HG03196 (cell line): ENCODE measurements at regions not wholly inside any gene's neighbourhood (a gene's known extent, or its start where the extent isn't known, plus 50 kb on each side); places are given as distances from the start of the nearest gene placed in this dataset.

Experiments
- ATAC-seq: cut with Tn5 transposase; IDR thresholded peaks from one replicate; pipeline ENCODE4 v1.9.1; 2021; ENCODE audit not compliant: unreplicated experiment

DNA sequence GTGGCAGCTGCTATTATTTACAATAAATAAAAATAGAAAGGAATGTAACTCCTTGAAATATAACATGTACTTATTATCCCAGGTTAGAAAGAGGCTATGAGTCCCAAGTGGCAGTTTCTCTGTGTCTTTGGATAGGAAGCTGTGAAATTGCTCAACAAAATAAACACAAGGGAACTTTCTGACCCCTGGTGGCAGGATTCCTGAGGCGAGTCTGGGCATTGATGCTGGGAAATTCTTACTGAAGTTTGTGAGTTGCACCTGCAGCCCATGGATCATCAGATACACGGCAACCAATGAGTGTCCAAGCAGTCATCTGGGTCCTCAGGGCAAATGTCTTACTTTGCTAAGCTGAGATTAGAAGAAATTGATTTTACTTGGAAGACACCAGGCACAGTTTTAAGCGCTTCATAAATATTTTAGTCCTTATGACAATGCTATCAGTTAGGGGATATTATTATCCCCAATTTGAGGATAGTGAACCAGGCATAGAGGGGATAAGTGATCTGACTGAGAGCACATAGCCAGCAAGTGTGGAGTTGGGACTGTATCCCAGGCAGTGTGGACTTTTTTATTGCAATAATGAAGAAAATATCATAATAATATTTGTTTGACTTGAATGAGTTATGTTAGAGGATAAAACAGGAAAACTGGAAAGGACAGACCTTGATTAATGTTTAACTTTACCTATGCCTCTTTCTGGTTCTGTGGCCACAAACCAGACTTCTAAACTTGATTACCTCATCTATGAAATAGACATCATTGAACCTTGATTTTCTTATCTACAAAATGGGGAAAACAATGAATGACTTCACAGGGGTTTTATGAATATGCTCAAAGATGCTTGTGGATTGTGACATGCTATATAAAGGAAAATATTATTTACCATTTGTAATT lies 265.5 kb upstream of the ADAMTSL1 start:
- ATAC-seq = no peak

DNA sequence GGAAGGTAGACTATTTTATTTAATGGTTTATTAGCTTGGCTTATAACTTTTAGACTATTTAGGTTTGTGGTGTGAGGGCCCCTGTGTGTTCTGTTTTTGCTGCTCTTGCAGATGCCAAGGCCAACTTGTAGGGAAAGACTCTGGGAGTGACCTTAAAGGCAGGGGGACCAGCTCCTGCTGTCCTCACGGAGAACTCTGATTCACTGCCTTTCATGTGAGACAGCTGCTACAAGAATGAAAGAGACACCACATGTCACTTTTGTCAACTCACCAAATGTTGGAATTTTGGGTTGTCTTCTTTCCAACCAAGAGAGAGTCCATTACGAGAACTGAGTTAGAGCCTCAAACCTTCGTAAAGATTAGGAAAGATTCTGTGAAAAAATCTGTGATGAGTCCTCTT lies 258.3 kb upstream of the ADAMTSL1 start:
- no peak for ATAC-seq

DNA sequence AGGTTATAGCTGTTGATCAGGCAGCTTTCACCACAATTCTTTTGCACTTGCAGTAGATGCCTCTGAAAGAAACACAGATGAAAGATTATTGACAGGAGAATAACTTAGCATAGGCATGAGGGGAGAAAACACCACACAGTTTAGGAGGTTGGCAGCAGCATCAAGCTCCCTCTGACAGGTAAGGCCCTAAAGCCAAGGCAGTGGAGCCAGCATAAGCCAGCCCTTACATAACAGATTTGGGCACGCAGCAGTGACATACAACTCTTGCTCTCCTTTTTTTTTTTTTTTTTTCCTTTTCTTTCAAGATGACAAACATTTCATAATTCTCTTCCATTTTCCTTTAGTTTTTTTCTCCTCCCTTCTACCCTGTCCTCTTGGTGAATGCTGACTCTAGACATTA lies 257.6 kb upstream of the ADAMTSL1 start:
- ATAC-seq = no peak

DNA sequence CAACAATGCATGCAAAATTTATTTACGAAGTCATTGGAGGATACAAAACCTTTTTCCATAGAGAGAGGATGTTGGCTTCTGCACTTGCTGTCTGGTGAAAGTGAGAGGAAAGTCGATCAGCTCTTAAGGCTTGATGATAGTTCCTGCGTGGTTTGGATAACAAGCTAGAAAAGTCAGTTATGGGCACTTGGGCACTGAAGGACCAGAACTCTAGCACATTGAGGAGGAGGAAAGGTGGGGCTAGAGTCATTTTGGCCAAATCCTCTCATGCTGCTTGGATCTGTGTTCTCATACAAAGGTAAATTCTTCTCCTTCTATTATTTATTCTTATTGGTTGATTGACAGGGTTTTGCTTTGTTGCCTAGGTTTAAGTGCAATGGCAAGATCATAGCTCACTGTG lies 245.9 kb upstream of the ADAMTSL1 start:
- no peak for ATAC-seq

DNA sequence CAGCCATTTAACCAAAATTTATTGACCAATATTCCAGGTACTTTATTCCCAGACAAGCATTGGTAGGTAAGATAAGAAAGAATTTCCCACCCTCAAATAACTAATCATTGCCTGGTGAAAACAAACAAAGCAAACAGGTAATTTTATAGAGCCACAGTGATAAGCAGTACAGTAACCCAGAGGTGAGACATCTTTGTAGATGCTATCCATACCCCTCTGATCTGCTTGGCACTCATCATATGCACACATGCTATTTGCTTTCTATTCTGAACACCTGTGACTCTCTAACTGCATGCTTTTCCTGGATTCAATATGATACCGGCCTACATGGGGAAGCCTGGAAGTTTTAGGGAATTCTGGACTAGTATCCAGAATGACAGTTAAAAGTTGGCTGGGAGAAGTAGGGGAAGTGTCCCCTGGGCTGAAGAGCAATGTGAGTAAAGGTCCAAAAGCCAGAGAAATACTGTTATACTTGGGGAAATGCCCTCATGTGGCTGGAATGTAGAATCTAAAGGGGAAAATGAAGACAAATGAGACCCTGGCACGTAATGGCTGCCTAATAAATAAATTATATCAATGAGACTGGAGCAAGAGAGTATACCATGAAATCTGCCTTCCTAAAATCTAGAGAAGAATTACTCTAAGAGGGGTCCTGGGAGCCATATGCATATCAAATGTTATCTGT lies 243.8 kb upstream of the ADAMTSL1 start:
- no peak for ATAC-seq

DNA sequence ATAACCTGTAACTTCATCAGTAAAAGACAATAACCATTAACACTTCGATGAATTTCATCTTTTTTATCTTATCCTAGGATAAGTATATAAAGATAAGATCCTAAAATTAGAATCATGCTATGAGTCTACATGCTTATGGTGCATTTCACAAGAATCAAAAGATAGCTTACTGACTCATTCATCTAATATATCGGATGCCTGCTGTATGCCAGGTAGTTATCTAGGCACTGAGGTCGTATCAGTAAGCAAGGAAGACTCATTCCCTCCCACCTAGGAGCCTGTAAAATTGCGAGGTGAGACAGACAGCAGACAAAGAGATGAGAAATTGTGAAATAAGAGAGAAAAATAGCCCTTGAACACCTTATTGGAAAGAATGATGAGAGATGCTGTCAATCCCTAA lies 240.6 kb upstream of the ADAMTSL1 start:
- no peak for ATAC-seq

DNA sequence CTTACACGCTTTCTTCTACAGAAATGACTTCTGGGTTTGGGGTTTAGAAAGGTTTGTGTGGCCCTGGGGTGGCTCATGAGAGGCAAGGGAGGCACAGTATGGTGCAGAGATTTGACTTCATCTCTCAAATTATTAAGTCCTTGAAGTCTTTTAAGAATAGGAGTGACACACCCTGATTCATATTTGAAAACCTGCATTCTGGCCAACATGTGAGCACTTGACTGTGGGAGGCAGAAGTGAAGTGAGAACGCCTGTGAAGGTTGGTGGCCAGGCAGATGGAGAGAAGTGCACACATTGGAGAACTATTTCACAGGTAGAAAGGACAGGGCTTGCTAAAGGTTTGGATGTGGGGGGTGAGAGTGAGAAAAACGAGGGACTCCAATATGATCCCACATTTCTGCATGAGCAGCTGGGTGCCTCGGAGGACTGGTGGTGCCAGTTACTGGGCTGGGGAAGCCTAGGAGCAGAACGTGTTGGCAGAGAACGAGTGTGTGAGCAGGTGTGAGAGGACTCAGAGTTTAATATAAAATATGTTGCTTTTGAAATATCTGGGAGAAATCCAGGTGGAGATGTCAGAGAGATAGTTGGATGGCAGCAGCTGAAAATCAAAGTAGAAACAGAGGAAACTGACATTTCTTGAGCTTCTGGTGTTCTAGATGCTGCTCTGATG lies 240.0 kb upstream of the ADAMTSL1 start:
- no peak for ATAC-seq

DNA sequence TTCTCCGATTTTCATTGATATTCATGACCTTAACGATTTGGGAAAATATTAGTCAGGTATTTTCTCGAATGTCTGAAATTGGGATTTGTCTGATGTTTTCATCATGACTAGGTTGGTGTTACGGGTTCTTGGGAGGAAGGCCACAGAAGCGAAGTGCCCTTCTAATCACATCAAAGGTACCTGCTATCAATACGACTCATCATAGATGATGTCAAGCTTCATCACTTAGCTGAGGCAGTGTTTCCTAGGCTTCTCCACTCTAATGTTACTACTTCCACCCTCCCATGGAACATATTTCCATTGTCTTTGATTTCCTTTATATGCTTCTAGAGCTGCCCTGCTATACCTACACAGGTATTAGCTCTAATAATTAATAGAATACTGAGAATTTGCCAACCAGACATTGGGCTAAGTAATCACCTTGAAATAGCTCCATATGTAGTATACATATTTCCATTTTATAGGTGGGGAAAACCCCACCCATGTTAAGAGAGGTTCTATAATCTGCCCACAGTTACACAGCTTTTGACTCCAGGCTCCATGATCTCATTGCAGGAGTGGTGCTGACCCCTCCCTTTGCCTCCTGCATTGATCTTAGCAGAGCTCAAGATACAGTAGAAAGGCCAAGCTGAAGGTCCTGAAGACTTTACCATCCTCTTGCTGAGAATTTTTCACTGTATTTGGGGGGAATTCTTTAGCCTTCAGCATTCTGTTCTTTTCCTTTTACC lies 238.6 kb upstream of the ADAMTSL1 start:
- no peak for ATAC-seq

DNA sequence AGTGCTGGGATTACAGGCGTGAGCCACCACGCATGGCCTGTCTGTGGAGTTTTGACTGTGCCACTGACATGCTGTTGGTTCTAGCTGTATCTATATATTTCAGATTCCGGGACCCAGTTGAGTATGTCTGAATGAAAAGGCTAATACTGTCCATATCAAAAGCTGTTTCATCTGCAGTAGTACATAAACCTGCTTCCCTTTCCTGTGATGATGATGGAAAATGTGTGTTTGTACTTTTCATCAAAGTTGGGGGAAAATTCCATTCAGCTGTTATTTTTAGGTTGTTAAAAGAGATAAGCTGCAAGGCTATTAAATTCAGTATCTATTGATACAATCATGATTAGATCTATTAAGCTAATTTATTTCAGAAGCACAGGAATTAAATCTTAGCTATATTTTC lies 237.6 kb upstream of the ADAMTSL1 start:
- no peak for ATAC-seq

DNA sequence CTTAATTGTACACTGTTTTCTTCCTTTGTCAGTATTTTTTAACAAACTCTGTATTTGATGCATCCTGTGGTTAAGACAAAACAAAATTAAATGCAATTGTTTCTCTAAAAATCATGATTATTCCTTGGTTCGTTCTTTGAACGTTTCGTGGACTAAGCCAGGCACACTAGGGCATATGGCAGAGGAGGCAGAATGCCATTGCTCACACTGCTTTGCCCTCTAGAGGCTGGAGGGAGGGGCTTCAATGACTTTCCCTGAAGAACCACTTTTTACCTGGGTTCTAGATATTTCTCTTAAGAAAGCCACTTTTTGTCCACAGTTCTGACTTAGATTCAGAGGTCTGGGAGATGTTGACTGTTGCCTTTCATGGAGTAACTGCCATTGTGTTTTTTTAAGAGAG lies 236.2 kb upstream of the ADAMTSL1 start:
- no peak for ATAC-seq

DNA sequence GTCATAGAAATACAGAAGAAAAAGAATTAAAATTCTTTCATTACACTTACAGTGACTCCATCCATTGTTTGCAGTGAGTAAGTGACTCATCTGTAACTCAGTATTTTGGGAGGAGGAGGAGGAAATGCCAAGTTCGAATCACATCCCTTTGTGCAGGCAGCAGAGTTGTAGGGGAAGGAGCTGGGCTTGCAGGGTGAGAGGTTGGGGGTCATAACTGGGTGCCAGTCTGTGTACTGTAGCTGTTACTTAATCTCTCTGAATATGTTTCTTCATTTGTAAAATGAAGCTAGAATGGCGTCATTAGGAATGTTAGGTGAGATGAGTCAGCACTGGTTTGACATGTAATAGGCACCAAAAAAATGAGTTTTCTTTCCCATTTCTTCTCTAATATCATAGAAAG lies 235.7 kb upstream of the ADAMTSL1 start:
- no peak for ATAC-seq

DNA sequence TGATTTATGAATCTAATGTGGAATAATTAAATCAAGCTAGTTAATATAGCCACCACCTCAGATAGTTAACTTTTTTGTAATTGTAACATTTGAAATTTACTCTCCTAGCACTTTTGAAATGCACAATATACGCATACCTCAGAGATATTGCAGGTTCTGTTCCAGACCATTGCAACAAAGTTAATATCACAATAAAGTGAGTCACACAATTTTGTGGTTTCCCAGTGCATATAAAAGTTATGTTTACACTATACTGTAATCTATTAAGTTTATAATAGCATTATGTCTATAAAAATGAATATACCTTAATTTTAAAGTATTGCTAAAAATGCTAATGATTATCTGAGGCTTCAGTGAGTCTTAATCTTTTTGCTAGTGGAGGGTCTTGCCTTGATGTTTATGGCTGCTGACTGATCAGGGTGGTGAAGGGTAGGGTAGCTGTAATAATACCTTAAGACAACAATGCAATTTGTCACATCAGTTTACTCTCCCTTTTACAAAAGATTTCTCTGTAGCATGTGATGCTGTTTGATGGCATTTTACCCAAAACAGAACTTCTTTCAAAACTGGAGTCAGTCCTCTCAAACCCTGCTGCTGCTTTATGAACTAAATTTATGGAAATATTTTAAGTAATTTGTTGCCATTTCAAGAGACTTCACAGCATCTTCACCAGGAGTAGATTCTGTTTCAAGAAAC lies 235.1 kb upstream of the ADAMTSL1 start:
- no peak for ATAC-seq

DNA sequence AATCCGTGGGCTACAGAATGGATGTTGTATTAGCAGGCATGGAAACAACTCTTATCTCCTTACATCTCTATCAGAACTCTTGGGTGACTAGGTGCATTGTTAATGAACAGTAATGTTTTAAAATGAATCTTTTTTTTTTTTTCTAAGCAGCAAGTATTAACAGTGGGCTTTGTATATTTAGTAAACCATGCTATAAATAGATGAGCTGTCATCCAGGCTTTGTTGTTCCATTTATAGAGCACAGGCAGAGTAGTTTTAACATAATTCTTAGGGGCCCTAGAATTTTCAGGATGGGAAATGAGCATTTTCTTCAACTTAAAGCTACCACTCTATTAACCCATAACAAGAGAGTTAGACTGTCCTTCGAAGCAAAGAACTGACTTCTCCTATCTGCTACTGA lies 233.7 kb upstream of the ADAMTSL1 start:
- ATAC-seq = no peak

DNA sequence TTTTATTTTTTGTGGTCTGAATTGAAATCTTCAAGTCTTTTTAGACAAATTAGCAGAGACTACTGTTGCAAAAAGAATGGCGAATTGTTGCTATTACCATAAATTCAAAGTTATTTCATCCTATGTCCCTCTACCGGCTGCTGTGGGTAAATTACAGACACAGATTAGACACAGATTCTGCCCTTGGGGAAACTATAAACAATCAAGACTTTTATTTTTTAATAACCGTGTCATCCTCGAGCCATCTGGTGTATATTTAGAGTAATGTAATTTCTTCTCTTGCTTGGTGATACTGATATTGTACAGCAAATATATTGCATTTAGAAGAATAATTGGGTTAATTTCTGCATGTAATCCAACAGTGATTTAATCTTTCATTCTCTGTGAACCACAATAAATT lies 228.0 kb upstream of the ADAMTSL1 start:
- no peak for ATAC-seq

DNA sequence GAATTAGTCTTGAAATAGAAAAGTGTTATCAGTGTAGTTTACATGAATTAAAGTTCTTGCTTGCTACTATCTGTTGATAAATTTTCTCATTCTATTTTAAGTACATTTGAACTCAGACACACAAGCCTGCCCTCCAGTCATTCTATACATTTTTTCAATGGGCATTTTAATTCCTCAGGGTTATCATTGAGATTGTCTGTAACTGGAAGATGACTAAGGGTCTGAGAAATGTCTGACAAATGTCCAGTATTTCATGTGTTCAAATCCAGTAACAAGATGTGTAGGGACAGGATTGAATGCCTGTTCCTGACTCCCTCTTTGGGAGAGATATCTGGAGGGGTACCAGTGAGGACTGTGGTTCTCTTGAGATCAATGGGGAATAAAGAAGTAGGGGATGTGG lies 223.9 kb upstream of the ADAMTSL1 start:
- no peak for ATAC-seq

DNA sequence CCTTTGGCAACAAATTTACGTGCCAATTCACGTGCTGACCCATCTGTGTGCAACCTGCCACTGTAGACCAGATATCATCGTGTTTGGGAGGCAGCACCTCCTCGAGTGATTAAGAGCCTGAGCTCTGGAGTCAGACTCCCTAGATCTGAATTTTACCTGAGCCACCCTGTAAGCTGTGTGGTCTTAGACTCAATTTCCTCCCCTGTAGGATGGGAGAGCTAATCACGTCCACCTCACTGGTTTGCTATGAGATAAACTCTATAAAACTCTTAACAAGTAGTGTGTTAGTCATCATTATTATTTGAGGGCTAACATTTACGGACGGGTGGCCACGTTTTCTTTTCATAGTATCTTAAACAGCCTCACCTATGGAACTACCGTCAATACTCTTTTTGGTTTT lies 220.0 kb upstream of the ADAMTSL1 start:
- no peak for ATAC-seq

DNA sequence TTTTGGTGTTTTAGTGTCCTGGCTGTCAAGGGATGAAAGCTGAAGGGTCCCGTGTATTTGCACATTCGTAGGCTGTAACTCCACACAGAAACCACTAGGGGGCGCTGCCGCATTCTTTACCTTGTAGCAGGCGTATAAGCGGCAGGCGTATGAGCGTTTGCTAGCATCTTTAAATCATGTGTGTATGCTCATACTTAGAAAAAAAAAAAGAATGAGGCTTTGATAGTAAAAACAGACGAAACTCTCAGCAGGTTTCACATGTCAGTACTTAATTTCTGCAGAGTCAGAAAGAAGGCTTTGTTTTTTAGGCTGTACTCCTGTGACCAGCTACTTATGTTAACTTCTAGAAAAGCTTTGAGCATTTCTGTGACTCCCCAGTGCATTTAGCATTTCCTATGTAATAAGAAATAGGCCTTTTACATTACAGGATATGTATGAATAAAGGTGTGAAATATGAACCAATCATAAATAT lies 218.8 kb upstream of the ADAMTSL1 start:
- ATAC-seq = peak; percentile 92

DNA sequence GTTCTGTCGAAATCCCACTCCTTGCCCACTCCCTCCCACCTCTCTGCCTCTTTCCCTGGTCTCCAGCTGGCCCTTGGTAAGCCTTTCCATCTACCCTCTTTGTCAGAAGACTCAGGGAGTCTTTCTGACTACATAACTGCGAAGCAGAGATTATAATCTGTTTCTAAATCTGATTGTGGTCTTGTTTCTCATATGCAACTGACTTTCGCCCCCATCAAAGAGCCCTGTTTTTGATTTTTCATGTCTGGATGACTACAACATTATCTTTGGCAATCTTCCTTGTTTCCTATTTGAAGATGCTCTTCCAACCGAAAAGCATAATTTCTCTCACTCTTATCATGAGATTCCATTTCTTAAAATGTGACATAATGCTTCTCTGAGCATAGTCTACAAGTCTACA lies 218.2 kb upstream of the ADAMTSL1 start:
- ATAC-seq = no peak

DNA sequence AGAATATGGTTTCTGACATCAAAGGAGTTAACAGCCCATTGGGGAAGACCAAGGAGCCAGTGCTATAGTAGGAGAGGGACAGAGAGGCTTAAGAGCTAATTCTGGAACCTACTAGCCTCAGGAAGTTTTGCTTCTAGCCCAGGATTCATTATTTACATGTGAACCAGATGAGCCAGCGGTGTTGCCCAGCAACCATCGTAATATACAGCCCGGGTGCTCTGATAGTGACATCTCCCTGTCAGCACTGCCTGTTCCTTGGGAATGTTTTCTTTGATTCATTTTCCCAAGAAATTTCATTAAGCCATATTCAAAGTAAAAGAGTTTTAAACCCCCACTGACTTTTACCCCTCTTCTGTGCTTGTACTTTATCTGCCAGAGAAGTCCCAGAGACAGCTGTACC lies 217.4 kb upstream of the ADAMTSL1 start:
- no peak for ATAC-seq

DNA sequence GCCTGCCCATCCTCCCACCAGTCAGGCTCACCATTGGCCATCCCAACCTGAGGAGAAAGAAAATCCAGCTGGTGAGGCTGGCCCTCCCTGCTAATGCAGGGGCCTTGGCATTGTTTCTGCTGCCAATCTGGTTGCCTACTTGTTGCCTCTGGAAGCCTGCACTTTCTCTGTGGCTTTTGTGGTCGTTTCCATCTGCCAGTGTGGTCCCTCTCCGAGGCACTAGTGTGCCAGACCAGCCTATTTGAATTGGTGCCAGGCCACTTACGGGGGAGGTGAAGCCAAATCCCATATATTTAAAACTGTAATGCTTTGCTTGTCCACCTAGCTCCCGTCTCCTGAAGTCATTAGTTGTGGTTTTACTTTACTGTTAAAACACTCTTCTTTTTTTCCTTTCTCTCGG lies 213.4 kb upstream of the ADAMTSL1 start:
- ATAC-seq = no peak

DNA sequence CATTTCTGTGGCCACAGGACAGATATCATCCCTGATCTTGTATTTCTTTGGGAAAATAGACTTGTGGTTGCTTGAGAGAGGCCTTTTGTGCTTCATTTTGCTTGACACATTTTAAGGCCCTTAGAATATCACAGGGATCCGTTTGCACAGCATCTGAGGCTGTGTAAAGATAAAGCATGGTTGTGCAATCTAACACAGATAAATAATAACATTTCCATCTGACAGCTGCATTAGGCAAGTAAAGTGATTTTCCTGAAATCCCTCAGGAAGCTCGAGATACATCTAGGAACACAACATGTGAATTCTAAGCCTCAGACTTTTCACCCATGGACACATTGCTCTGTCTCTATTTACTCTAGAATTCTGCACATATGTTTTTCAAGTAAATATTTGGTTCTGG lies 212.8 kb upstream of the ADAMTSL1 start:
- ATAC-seq = no peak
